Endothelial cell (in vitro differentiated cells): ENCODE measurements at regions not wholly inside any gene's neighbourhood (a gene's known extent, or its start where the extent isn't known, plus 50 kb on each side); places are given as distances from the start of the nearest gene placed in this dataset.
"Not testable (repeated sequence)": the region's sequence is repeated elsewhere in the genome, so short reads cannot be mapped to it uniquely, and the experiment has no call there.

Experiments
- DNase-seq: peaks from one replicate; pipeline ENCODE4 v3.0.0; 2021; ENCODE audit warnings: low spot score
- H3K27ac Mint-ChIP-seq: one replicate; pipeline ENCODE4 v1.8.0; 2021; ENCODE audit warnings: mixed read lengths, inconsistent platforms; ENCODE audit not compliant: unreplicated experiment
- H3K27me3 Mint-ChIP-seq: one replicate; pipeline ENCODE4 v1.8.0; 2021; ENCODE audit warnings: mild to moderate bottlenecking, moderate library complexity, mixed read lengths, inconsistent platforms; ENCODE audit not compliant: unreplicated experiment
- H3K36me3 Mint-ChIP-seq: one replicate; pipeline ENCODE4 v1.8.0; 2021; ENCODE audit warnings: mild to moderate bottlenecking, low read depth, mixed read lengths, inconsistent platforms; ENCODE audit not compliant: unreplicated experiment
- H3K4me1 Mint-ChIP-seq: one replicate; pipeline ENCODE4 v1.8.0; 2021; ENCODE audit warnings: mild to moderate bottlenecking, mixed read lengths, inconsistent platforms; ENCODE audit not compliant: unreplicated experiment
- H3K4me3 Mint-ChIP-seq: one replicate; pipeline ENCODE4 v1.8.0; 2021; ENCODE audit warnings: mild to moderate bottlenecking, mixed read lengths, inconsistent platforms; ENCODE audit not compliant: unreplicated experiment
- H3K9me3 Mint-ChIP-seq: one replicate; pipeline ENCODE4 v1.8.0; 2021; ENCODE audit warnings: mixed read lengths, inconsistent platforms; ENCODE audit not compliant: unreplicated experiment
- CTCF ChIP-seq: fragments of 200-600 bp; sonication (generic); IDR thresholded peaks from one replicate; pipeline ENCODE4 v1.5.0; 2021; ENCODE audit warnings: antibody characterized with exemption; ENCODE audit not compliant: unreplicated experiment

GRCh38 chr3:28056806-28057205 lies 184.6 kb upstream of the CMC1 start:
- no peak for TF ChIP-seq CTCF
- Mint-ChIP-seq H3K27me3 (no peaks in the 10 kb centered on the region), H3K36me3 (no peaks in the 10 kb centered on the region), H3K27ac (no peak overlapping the region), H3K4me3 (no peak overlapping the region), H3K9me3 (peaks cover 4% of the 10 kb centered on the region), H3K4me1 (no peaks in the 10 kb centered on the region)
- no peak for DNase-seq

- no peaks in the 10 kb centered on the region for H3K36me3 Mint-ChIP-seq
- no peak for DNase-seq
- H3K9me3 Mint-ChIP-seq, result peaks cover 4% of the 10 kb centered on the region
- H3K27me3 Mint-ChIP-seq, result no peaks in the 10 kb centered on the region
- no peak for TF ChIP-seq CTCF
- no peak overlapping the region for H3K27ac Mint-ChIP-seq
- H3K4me1 Mint-ChIP-seq, result no peaks in the 10 kb centered on the region
- no peak overlapping the region for H3K4me3 Mint-ChIP-seq
These were observed 183.9 kb upstream of the CMC1 start for GRCh38 chr3:28057539-28057938.

GRCh38 chr3:28059199-28059598 lies 182.2 kb upstream of the CMC1 start:
- H3K9me3 Mint-ChIP-seq, DNase-seq, H3K27me3 Mint-ChIP-seq, H3K36me3 Mint-ChIP-seq, H3K4me1 Mint-ChIP-seq, H3K4me3 Mint-ChIP-seq, H3K27ac Mint-ChIP-seq: not testable (repeated sequence)

- Mint-ChIP-seq H3K36me3 (no peaks in the 10 kb centered on the region), H3K27ac (no peak overlapping the region), H3K4me3 (no peak overlapping the region), H3K27me3 (peaks cover 1% of the 10 kb centered on the region), H3K4me1 (no peaks in the 10 kb centered on the region), H3K9me3 (no peaks in the 10 kb centered on the region)
- no peak for TF ChIP-seq CTCF
- no peak for DNase-seq
These were observed 175.4 kb upstream of the CMC1 start for GRCh38 chr3:28066020-28066419.

- H3K9me3 Mint-ChIP-seq, result no peaks in the 10 kb centered on the region
- TF ChIP-seq CTCF, result no peak
These were observed 174.4 kb upstream of the CMC1 start for GRCh38 chr3:28067014-28067413.

GRCh38 chr3:28068342-28068741 lies 173.1 kb upstream of the CMC1 start:
- no peaks in the 10 kb centered on the region for H3K36me3 Mint-ChIP-seq
- no peaks in the 10 kb centered on the region for H3K9me3 Mint-ChIP-seq
- TF ChIP-seq CTCF, result no peak
- H3K4me3 Mint-ChIP-seq, result no peak overlapping the region
- no peak for DNase-seq
- no peaks in the 10 kb centered on the region for H3K4me1 Mint-ChIP-seq
- H3K27me3 Mint-ChIP-seq, result peaks cover 1% of the 10 kb centered on the region
- H3K27ac Mint-ChIP-seq, result no peak overlapping the region

More at GRCh38 chr3:28067014-28067413, 174.4 kb upstream of the CMC1 start:
- no peak for DNase-seq
- Mint-ChIP-seq H3K27me3 (peaks cover 1% of the 10 kb centered on the region), H3K36me3 (no peaks in the 10 kb centered on the region), H3K4me3 (no peak overlapping the region), H3K27ac (no peak overlapping the region), H3K4me1 (no peaks in the 10 kb centered on the region)
